HEK293 (cell line): ENCODE measurements at regions not wholly inside any gene's neighbourhood (a gene's known extent, or its start where the extent isn't known, plus 50 kb on each side); places are given as distances from the start of the nearest gene placed in this dataset.

Experiments used
- CTCF ChIP-seq: fragments of 450-650 bp; formaldehyde crosslinking; IDR thresholded peaks from 2 replicates; pipeline ENCODE4 v1.5.1; 2016; ENCODE audit warnings: missing biosample characterization, missing genetic modification characterization
- HIC1 ChIP-seq: fragments of 450-650 bp; formaldehyde crosslinking; IDR thresholded peaks from 2 replicates; pipeline ENCODE4 v1.5.1; 2016; ENCODE audit warnings: missing biosample characterization, missing genetic modification characterization
- INSM2 ChIP-seq: fragments of 450-650 bp; formaldehyde crosslinking; IDR thresholded peaks from 2 replicates; pipeline ENCODE4 v1.5.1; 2016; ENCODE audit warnings: missing biosample characterization, missing genetic modification characterization
- KLF9 ChIP-seq: fragments of 450-650 bp; formaldehyde crosslinking; IDR thresholded peaks from 2 replicates; pipeline ENCODE4 v1.5.1; 2016; ENCODE audit warnings: missing biosample characterization, missing genetic modification characterization, low read depth
- OSR2 ChIP-seq: fragments of 450-650 bp; formaldehyde crosslinking; IDR thresholded peaks from 2 replicates; pipeline ENCODE4 v1.5.1; 2016; ENCODE audit warnings: missing biosample characterization, missing genetic modification characterization
- PBX3 ChIP-seq: sonication (generic); formaldehyde crosslinking; IDR thresholded peaks from 2 replicates; pipeline ENCODE4 v1.8.1; 2022; ENCODE audit warnings: mild to moderate bottlenecking, moderate library complexity, missing genetic modification reagents
- SETDB1 ChIP-seq: IDR thresholded peaks from one replicate; pipeline ENCODE4 v1.6.1; 2017; ENCODE audit warnings: mild to moderate bottlenecking, low read length, moderate library complexity, mixed read lengths; ENCODE audit not compliant: insufficient read length
- YY1 ChIP-seq: fragments of 450-650 bp; formaldehyde crosslinking; IDR thresholded peaks from 2 replicates; pipeline ENCODE4 v1.5.1; 2018; ENCODE audit warnings: missing biosample characterization, missing genetic modification characterization
- ZBTB11 ChIP-seq: fragments of 450-650 bp; formaldehyde crosslinking; conservative IDR thresholded peaks from 2 replicates; pipeline ENCODE4 v1.5.1; 2016; ENCODE audit warnings: low read depth, missing biosample characterization, missing genetic modification characterization
- ZBTB7A ChIP-seq: fragments of 450-650 bp; formaldehyde crosslinking; IDR thresholded peaks from 2 replicates; pipeline ENCODE4 v1.5.1; 2016; ENCODE audit warnings: low read depth, missing biosample characterization, missing genetic modification characterization
- ZNF324 ChIP-seq: fragments of 450-650 bp; formaldehyde crosslinking; IDR thresholded peaks from 2 replicates; pipeline ENCODE4 v1.5.1; 2016; ENCODE audit warnings: missing biosample characterization, missing genetic modification characterization
- ZNF558 ChIP-seq: fragments of 450-650 bp; formaldehyde crosslinking; IDR thresholded peaks from 2 replicates; pipeline ENCODE4 v1.5.1; 2016; ENCODE audit warnings: missing biosample characterization, missing genetic modification characterization
- ZNF785 ChIP-seq: fragments of 450-650 bp; formaldehyde crosslinking; IDR thresholded peaks from 2 replicates; pipeline ENCODE4 v1.5.1; 2016; ENCODE audit warnings: missing biosample characterization, missing genetic modification characterization

- no peak for TF ChIP-seq KLF9 (tag by site-specific recombination)
- no peak for TF ChIP-seq INSM2 (tag by site-specific recombination)
- no peak for TF ChIP-seq HIC1 (tag by site-specific recombination)
- no peak for TF ChIP-seq CTCF (tag by site-specific recombination)
- TF ChIP-seq ZNF324 (tag by site-specific recombination), result no peak
- TF ChIP-seq YY1 (tag by site-specific recombination), result no peak
- no peak for TF ChIP-seq OSR2 (tag by site-specific recombination)
- TF ChIP-seq PBX3 (CRISPR knock-in tag), result no peak
- no peak for TF ChIP-seq ZBTB11 (tag by site-specific recombination)
- no peak for TF ChIP-seq ZBTB7A (tag by site-specific recombination)
- TF ChIP-seq ZNF785 (tag by site-specific recombination), result no peak
- no peak for TF ChIP-seq SETDB1
- no peak for TF ChIP-seq ZNF558 (tag by site-specific recombination)
These were observed 104.9 kb downstream of the PLPPR4 start for GRCh38 chr1:99369154-99369553.
